Astrocyte of the cerebellum (primary cell): ENCODE measurements at regions not wholly inside any gene's neighbourhood (a gene's known extent, or its start where the extent isn't known, plus 50 kb on each side); places are given as distances from the start of the nearest gene placed in this dataset.
A peak's percentile ranks its signal among the peaks of the same experiment; 100 is the strongest.
"Not testable (repeated sequence)": the region's sequence is repeated elsewhere in the genome, so short reads cannot be mapped to it uniquely, and the experiment has no call there.

Experiments
- DNase-seq: peaks from one replicate; pipeline ENCODE4 v3.0.0-alpha.2; 2011; ENCODE audit warnings: low read depth
- H3K4me3 ChIP-seq: 2 replicates; pipeline ENCODE4 v1.5.1; 2011; ENCODE audit warnings: mild to moderate bottlenecking, low read depth, low read length, moderate library complexity
- CTCF ChIP-seq: IDR thresholded peaks from 2 replicates; pipeline ENCODE4 v1.5.1; 2012; ENCODE audit warnings: low read length, low read depth, moderate library complexity, mild to moderate bottlenecking; ENCODE audit errors: missing control alignments
- in situ Hi-C: cut with HindIII; loops from 2 replicates; pipeline ENCODE4 v1.10.0; 2017; ENCODE audit warnings: low sequenced_read_pairs

- no peak overlapping the region for H3K4me3 ChIP-seq
- DNase-seq: no peak
- TF ChIP-seq CTCF: no peak
- in situ Hi-C loops: no loop called here
Measured at GRCh38 chr13:83086088-83086487, 796.2 kb downstream of the SLITRK1 start.

GRCh38 chr13:83085186-83085900 lies 796.9 kb downstream of the SLITRK1 start:
- in situ Hi-C loops: no loop called here
- no peak for DNase-seq
- H3K4me3 ChIP-seq: no peak overlapping the region
- no peak for TF ChIP-seq CTCF

GRCh38 chr13:83077499-83077898 lies 804.8 kb downstream of the SLITRK1 start:
- in situ Hi-C loops: no loop called here

GRCh38 chr13:83073930-83074329 lies 808.3 kb downstream of the SLITRK1 start:
- H3K4me3 ChIP-seq, in situ Hi-C loops, DNase-seq: not testable (repeated sequence)

More at GRCh38 chr13:83077499-83077898, 804.8 kb downstream of the SLITRK1 start:
- no peak for DNase-seq
- H3K4me3 ChIP-seq: no peak overlapping the region
- TF ChIP-seq CTCF: no peak

- TF ChIP-seq CTCF: no peak
- H3K4me3 ChIP-seq: no peak overlapping the region
- in situ Hi-C loops: no loop called here
- peak; percentile 89 for DNase-seq
Measured at GRCh38 chr13:83065108-83065507, 817.2 kb downstream of the SLITRK1 start.

- TF ChIP-seq CTCF: no peak
- in situ Hi-C loops: no loop called here
- H3K4me3 ChIP-seq: no peak overlapping the region
- no peak for DNase-seq
Measured at GRCh38 chr13:83057119-83057518, 825.2 kb downstream of the SLITRK1 start.

GRCh38 chr13:83056269-83056668 lies 826.0 kb downstream of the SLITRK1 start:
- no peak for DNase-seq
- no peak overlapping the region for H3K4me3 ChIP-seq
- no peak for TF ChIP-seq CTCF
- in situ Hi-C loops: no loop called here
